Epithelial cell of proximal tubule (primary cell): ENCODE measurements at regions not wholly inside any gene's neighbourhood (a gene's known extent, or its start where the extent isn't known, plus 50 kb on each side); places are given as distances from the start of the nearest gene placed in this dataset.

ENCODE experiments used
- DNase-seq: peaks from one replicate; pipeline ENCODE4 v3.0.0-alpha.2; 2011; ENCODE audit warnings: low read depth
- H3K4me3 ChIP-seq: 2 replicates; pipeline ENCODE4 v1.5.1; 2011; ENCODE audit warnings: low read depth, mild to moderate bottlenecking, low read length
- CTCF ChIP-seq: conservative IDR thresholded peaks from 2 replicates; pipeline ENCODE4 v1.5.1; 2012; ENCODE audit warnings: low read depth, mild to moderate bottlenecking, low read length

- no peak for TF ChIP-seq CTCF
- no peak for DNase-seq
- H3K4me3 ChIP-seq: no peak overlapping the region
These were observed 54.5 kb upstream of the BTC start for GRCh38 chr4:74848774-74849173.

- H3K4me3 ChIP-seq: no peak overlapping the region
- no peak for DNase-seq
- TF ChIP-seq CTCF: no peak
These were observed 51.5 kb upstream of the BTC start for GRCh38 chr4:74845834-74846233.
